GM12892 (cell line): ENCODE measurements at regions not wholly inside any gene's neighbourhood (a gene's known extent, or its start where the extent isn't known, plus 50 kb on each side); places are given as distances from the start of the nearest gene placed in this dataset.

ENCODE experiments used
- POLR2A ChIP-seq: IDR thresholded peaks from 2 replicates; pipeline ENCODE4 v1.6.1; 2011; ENCODE audit warnings: low read depth, low read length, control low read depth
- POLR2AphosphoS5 ChIP-seq: IDR thresholded peaks from 2 replicates; pipeline ENCODE4 v1.6.1; 2011; ENCODE audit warnings: low read depth, low read length, control low read depth

DNA sequence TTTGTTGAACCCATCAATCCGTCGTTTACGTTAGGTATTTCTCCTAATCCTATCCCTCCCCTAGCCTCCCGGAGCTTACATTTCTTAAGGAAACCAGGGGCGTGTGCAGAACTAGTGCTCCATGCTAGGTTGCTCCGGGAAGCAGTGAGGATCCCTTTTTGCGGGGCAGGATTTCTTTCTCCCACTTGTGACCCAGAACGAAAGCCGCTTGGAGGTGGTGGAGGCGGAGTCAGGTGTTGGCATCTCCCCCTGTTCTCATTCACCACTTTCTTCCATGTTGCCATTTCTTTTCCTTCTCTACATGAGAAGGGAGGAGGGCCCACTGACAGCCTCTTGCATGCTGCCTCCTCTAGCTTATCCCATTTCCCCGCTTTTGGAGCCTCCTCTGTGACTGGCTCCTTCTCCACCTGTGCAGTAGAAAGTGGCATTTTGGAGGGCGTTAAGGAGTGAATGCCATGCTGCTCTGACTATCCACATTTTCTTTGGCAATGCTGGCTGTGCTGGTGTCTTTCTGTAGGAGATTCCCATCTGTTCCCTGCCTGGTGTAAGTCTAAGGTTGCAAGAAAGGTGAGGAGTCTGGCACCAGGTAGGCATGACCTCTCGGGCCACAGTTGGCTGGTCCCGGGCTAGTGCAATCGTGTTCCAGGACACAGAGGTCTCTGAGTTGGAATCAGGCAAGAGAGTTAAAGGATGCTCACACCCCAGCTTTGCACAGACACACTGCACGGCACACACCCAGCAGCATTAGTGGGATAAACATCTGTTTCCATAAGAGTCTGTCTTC lies 89.5 kb downstream of the ACKR3 start:
- TF ChIP-seq POLR2AphosphoS5 (no peak), POLR2A (no peak)
